Astrocyte (in vitro differentiated cells and primary cell): ENCODE measurements at regions not wholly inside any gene's neighbourhood (a gene's known extent, or its start where the extent isn't known, plus 50 kb on each side); places are given as distances from the start of the nearest gene placed in this dataset.

Experiments
- CTCF ChIP-seq: IDR thresholded peaks from 2 replicates; pipeline ENCODE4 v1.5.1; 2011; ENCODE audit warnings: low read depth, mild to moderate bottlenecking, inconsistent platforms, low read length, moderate library complexity; ENCODE audit not compliant: insufficient read depth
- EZH2 ChIP-seq: IDR thresholded peaks from 2 replicates; pipeline ENCODE4 v1.6.1; 2012; ENCODE audit warnings: mild to moderate bottlenecking, low read length, inconsistent platforms; ENCODE audit not compliant: insufficient read depth

GRCh38 chr20:52800734-52801627, 171.2 kb upstream of the TSHZ2 start:
- TF ChIP-seq CTCF = no peak
- no peak for TF ChIP-seq EZH2
